ENCODE measurements at regions not wholly inside any gene's neighbourhood (a gene's known extent, or its start where the extent isn't known, plus 50 kb on each side); places are given as distances from the start of the nearest gene placed in this dataset.

- no peak overlapping the region for H3K4me3 Mint-ChIP-seq
- POLR2A ChIA-PET = no interaction called here
- no peaks in the 10 kb centered on the region for H3K27me3 Mint-ChIP-seq
- peaks cover 0 to 4% of the 10 kb centered on the region in 2 experiments for H3K9me3 ChIP-seq (ENCODE audit: control insufficient read depth in 1 of 2, insufficient read depth in 1 of 2, low read length in 2 of 2)
- H3K27ac Mint-ChIP-seq = no peak overlapping the region
- no peak overlapping the region for H3K4me3 ChIP-seq (ENCODE audit: low read length)
- intact Hi-C loops (cut with DNase I, micrococcal nuclease) = no loop called here
- no peaks in the 10 kb centered on the region for H3K36me3 Mint-ChIP-seq (ENCODE audit: low read depth)
- H3K4me1 ChIP-seq (ENCODE audit: insufficient read depth, low read length) = no peaks in the 10 kb centered on the region
- H3K9me3 Mint-ChIP-seq = no peaks in the 10 kb centered on the region
- CTCF ChIA-PET = no interaction called here
- H3K27ac ChIP-seq (ENCODE audit: low read depth in 1 of 2, low read length in 2 of 2) = no peak overlapping the region
- no peak for ATAC-seq (ENCODE audit: poor library complexity)
- no peak for DNase-seq
- H3K4me1 Mint-ChIP-seq (ENCODE audit: low read depth) = no peaks in the 10 kb centered on the region
- no peaks in the 10 kb centered on the region for H3K27me3 ChIP-seq (ENCODE audit: control insufficient read depth in 1 of 2, insufficient read depth in 2 of 2, low read length in 2 of 2)
- TF ChIP-seq CTCF (IDR thresholded peaks at IDR 0.05) = no peak
- no peaks in the 10 kb centered on the region for H3K36me3 ChIP-seq (ENCODE audit: insufficient read depth, low read length)
These were observed 239.2 kb downstream of the MSRB3 start for GRCh38 chr12:65517656-65518210.

- H3K4me3 ChIP-seq (ENCODE audit: low read length) = no peak overlapping the region
- peaks cover 0 to 8% of the 10 kb centered on the region in 2 experiments for H3K9me3 ChIP-seq (ENCODE audit: control insufficient read depth in 1 of 2, insufficient read depth in 1 of 2, low read length in 2 of 2)
- TF ChIP-seq CTCF (IDR thresholded peaks at IDR 0.05) = no peak
- Mint-ChIP-seq H3K4me3 (no peak overlapping the region), H3K36me3 (ENCODE audit: low read depth) (no peaks in the 10 kb centered on the region), H3K27ac (no peak overlapping the region), H3K9me3 (no peaks in the 10 kb centered on the region), H3K27me3 (no peaks in the 10 kb centered on the region), H3K4me1 (ENCODE audit: low read depth) (no peaks in the 10 kb centered on the region)
- no peak for ATAC-seq (ENCODE audit: poor library complexity)
- ChIA-PET CTCF (no interaction called here), POLR2A (no interaction called here)
- H3K27me3 ChIP-seq (ENCODE audit: control insufficient read depth in 1 of 2, insufficient read depth in 2 of 2, low read length in 2 of 2) = no peaks in the 10 kb centered on the region
- intact Hi-C loops (cut with DNase I, micrococcal nuclease) = no loop called here
- no peak overlapping the region for H3K27ac ChIP-seq (ENCODE audit: low read depth in 1 of 2, low read length in 2 of 2)
- DNase-seq = no peak
- H3K36me3 ChIP-seq (ENCODE audit: insufficient read depth, low read length) = no peaks in the 10 kb centered on the region
- no peaks in the 10 kb centered on the region for H3K4me1 ChIP-seq (ENCODE audit: insufficient read depth, low read length)
These were observed 240.3 kb downstream of the MSRB3 start for GRCh38 chr12:65518771-65519170.

GRCh38 chr12:65520658-65521057 lies 242.2 kb downstream of the MSRB3 start:
- H3K4me3 Mint-ChIP-seq = no peak overlapping the region
- ChIA-PET CTCF (interaction anchor here (0.9 kb wide), 1 partner anchor 9 kb away, joined by 3 read pairs; no protein-coding TSS in a partner anchor), POLR2A (no interaction called here)
- Histone ChIP-seq H3K27ac (ENCODE audit: low read depth in 1 of 2, low read length in 2 of 2) (no peak overlapping the region), H3K4me3 (ENCODE audit: low read length) (no peak overlapping the region), H3K36me3 (ENCODE audit: insufficient read depth, low read length) (no peaks in the 10 kb centered on the region), H3K4me1 (ENCODE audit: insufficient read depth, low read length) (no peaks in the 10 kb centered on the region), H3K27me3 (ENCODE audit: control insufficient read depth in 1 of 2, insufficient read depth in 2 of 2, low read length in 2 of 2) (no peaks in the 10 kb centered on the region), H3K9me3 (ENCODE audit: control insufficient read depth in 1 of 2, insufficient read depth in 1 of 2, low read length in 2 of 2) (peaks cover 0 to 8% of the 10 kb centered on the region in 2 experiments)
- H3K9me3 Mint-ChIP-seq = no peaks in the 10 kb centered on the region
- no peak for ATAC-seq (ENCODE audit: poor library complexity)
- intact Hi-C loops (cut with DNase I, micrococcal nuclease) = no loop called here
- no peaks in the 10 kb centered on the region for H3K4me1 Mint-ChIP-seq (ENCODE audit: low read depth)
- H3K27me3 Mint-ChIP-seq = no peaks in the 10 kb centered on the region
- DNase-seq = no peak
- H3K27ac Mint-ChIP-seq = no peak overlapping the region
- TF ChIP-seq CTCF (IDR thresholded peaks at IDR 0.05) = no peak
- no peaks in the 10 kb centered on the region for H3K36me3 Mint-ChIP-seq (ENCODE audit: low read depth)
